D721Med (cell line): ENCODE measurements at regions not wholly inside any gene's neighbourhood (a gene's known extent, or its start where the extent isn't known, plus 50 kb on each side); places are given as distances from the start of the nearest gene placed in this dataset.

Experiments used
- DNase-seq: peaks from one replicate; pipeline ENCODE4 v3.0.0; 2011; ENCODE audit warnings: low spot score; ENCODE audit not compliant: insufficient read length
- FAIRE-seq: peaks from 2 replicates; lab custom pipeline; 2011; peaks lifted over from hg19 to GRCh38; lab: Jason Lieb, UNC
- TF ChIP-seq, protein P1 (sequence below): IDR thresholded peaks from 2 replicates; pipeline ENCODE4 v1.5.1; 2012; ENCODE audit warnings: mild to moderate bottlenecking, control low read depth; ENCODE audit not compliant: insufficient read depth; ENCODE audit errors: missing control alignments

DNA sequence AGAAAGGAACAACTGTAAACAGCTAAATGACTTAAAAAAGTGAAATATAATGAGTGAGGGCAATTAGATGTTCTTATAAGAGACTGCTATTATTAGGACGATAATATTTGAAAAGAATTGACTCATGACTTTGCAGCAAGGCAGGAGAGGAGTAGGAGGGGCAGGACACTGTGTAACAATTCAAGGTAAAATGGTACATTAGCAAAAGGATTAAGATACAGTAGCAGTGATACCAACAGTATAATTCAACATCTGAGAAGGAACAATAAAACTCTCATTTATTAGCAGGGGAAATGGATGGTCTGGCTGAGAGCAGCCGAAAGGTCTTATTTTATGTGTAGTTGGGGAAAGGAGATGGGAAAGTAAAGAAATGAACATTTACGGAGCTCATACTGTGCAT lies 315.5 kb upstream of the BOD1L1 start:
- TF ChIP-seq, protein P1, sequence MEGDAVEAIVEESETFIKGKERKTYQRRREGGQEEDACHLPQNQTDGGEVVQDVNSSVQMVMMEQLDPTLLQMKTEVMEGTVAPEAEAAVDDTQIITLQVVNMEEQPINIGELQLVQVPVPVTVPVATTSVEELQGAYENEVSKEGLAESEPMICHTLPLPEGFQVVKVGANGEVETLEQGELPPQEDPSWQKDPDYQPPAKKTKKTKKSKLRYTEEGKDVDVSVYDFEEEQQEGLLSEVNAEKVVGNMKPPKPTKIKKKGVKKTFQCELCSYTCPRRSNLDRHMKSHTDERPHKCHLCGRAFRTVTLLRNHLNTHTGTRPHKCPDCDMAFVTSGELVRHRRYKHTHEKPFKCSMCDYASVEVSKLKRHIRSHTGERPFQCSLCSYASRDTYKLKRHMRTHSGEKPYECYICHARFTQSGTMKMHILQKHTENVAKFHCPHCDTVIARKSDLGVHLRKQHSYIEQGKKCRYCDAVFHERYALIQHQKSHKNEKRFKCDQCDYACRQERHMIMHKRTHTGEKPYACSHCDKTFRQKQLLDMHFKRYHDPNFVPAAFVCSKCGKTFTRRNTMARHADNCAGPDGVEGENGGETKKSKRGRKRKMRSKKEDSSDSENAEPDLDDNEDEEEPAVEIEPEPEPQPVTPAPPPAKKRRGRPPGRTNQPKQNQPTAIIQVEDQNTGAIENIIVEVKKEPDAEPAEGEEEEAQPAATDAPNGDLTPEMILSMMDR, result no peak
- no peak for FAIRE-seq
- DNase-seq, result no peak

DNA sequence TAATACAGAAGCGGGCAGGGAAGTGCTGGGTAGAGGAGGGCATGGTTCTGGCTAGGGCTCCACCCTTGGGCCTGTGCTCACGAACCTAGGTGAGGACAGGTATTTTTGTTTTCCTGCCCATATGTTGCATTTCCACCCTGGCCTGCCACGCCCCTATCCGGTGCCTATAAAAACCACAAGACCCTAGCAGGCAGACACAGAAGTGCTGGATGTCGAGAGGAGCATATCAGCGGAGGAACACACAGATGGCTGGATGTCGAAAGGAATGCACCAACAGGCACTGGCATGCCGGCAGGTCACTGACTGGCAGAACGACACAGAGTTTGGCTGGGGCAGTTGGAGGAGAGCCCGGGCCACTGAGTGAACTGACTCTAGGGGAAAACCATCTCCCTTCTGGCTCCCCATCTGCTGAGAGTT lies 316.6 kb upstream of the BOD1L1 start:
- DNase-seq (no peak), FAIRE-seq (no peak)
- TF ChIP-seq, protein P1, result no peak

DNA sequence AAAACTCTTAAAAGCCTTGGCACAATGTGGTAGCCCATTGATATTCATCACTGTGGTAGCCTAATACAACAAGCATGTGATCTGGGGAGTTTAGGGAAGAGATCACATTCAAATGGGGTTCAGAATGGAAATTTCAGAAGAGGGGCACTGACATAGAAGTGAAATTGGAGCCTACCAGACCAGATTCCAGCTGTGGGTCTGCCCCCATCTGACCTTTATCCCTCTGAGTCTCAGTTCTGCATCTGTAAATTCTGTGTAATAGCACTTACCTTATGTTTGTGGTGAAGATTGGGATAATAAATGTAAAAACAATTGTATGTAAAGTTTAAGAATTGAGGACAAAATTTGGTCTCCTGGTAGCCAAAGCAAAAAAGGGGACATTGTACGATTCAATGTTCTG lies 320.4 kb upstream of the BOD1L1 start:
- TF ChIP-seq, protein P1, result no peak
- FAIRE-seq, result no peak
- no peak for DNase-seq

DNA sequence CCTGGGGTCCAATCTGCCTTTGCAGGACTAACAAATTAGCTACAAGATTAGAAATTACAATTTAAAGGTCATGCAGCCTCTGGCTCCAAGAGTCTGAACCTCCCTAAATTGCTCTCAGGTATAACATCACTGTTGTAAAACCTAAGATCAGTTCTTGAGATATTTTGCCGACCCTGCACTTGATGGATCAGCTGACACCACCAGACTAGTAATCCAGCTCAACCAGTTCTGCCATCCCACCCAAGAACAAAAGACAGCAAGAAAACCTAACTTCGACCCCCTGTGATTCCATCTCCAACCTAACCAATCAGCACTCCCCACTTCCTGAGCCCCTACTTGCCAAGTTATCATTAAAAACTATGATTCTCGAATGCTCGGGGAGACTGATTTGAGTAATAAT lies 323.0 kb upstream of the BOD1L1 start:
- TF ChIP-seq, protein P1, result no peak
- FAIRE-seq, result no peak
- DNase-seq, result no peak

DNA sequence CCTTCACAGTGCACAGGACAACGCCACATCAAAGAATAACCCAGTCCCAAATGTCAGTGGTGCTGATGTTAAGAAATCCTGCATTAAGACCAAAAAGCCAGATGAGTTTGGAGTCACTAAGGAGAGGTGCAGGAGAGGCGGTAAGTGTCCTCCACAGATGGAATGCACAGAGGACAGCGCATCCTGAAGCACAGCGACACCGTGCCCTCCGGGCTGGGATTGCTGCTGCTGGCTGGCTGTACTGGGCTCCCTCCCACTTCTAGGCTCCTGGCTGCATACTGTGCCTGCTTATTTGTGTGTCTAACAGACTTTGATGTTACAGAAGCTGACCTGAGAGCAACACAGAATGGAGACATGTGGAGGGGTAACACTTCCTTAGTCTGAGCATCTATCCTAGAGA lies 325.6 kb upstream of the BOD1L1 start:
- FAIRE-seq (no peak), DNase-seq (no peak)
- TF ChIP-seq, protein P1, result no peak

DNA sequence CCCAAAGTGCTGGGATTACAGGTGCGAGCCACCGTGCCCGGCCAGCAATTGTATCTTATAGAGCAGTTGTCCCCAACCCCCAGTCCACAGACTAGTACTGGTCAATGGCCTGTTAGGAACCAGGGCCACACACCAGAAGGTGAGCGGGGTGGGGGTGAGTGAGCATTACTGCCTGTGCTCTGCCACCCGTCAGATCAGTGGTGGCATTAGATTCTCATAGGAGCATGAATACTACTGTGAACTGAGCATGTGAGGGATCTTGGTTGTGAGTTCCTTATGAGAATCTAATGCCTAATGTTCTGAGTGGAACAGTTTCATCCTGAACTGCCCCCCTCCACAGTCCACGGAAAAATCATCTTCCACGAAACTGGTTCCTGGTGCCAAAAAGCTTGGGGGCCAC lies 328.0 kb upstream of the BOD1L1 start:
- TF ChIP-seq, protein P1, result no peak
- no peak for FAIRE-seq
- DNase-seq, result no peak

DNA sequence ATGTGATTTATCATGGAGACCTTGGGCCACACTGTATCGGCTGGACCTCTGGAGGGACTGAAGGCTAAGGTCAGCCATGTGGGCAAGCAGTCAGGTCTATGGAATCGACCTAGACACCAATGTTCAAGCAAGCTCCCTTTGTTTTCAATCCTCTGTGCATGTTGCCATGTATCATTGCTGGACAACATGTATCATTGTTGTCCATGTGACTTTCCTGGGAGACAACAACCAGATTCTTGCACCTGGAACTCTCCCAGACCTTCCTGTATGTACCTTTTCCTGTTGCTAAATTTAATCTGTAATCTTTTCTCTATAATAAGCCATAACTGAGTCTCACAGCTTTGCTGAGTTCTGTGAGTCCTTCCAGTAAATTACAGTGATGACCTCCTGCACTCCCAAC lies 329.4 kb upstream of the BOD1L1 start:
- DNase-seq (no peak), FAIRE-seq (no peak)
- TF ChIP-seq, protein P1, result no peak
